PC-3 (cell line): ENCODE measurements at regions not wholly inside any gene's neighbourhood (a gene's known extent, or its start where the extent isn't known, plus 50 kb on each side); places are given as distances from the start of the nearest gene placed in this dataset.

Experiments used
- EZH2 ChIP-seq: fragments of 300-600 bp; sonication (generic); IDR thresholded peaks from one replicate; pipeline ENCODE4 v1.6.1; 2017; ENCODE audit warnings: antibody characterized with exemption, mild to moderate bottlenecking, low read length; ENCODE audit not compliant: unreplicated experiment
- EZH2phosphoT487 ChIP-seq: fragments of 300-600 bp; sonication (generic); IDR thresholded peaks from 2 replicates; pipeline ENCODE4 v1.6.1; 2018; ENCODE audit warnings: mild to moderate bottlenecking, antibody characterized with exemption, low read length, borderline replicate concordance
- TF ChIP-seq, protein P1 (sequence below): fragments of 300-600 bp; sonication (generic); conservative IDR thresholded peaks from 2 replicates; pipeline ENCODE4 v1.5.1; 2017; ENCODE audit warnings: antibody characterized with exemption, low read depth, mild to moderate bottlenecking, low read length

DNA sequence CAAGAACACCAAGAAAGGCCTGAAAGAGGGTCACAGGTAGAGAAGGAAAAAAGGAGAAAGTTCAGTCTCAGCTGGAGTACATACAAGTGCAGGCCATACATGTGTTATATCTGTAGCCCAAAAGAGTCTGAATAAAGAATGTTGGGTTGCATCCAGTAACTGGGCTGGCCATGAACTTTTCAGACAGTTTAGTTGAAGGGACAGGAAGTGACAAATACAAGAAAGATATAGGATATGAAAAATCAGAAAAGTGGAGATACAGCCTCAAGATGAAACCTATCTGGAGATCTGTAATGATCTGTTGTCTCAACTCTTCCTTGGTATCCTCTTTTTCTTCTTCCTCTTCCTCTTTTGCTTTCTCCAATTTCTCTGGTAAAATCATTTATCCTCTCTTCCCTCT is 671.7 kb downstream of the MECOM start:
- no peak for TF ChIP-seq EZH2
- TF ChIP-seq, protein P1, sequence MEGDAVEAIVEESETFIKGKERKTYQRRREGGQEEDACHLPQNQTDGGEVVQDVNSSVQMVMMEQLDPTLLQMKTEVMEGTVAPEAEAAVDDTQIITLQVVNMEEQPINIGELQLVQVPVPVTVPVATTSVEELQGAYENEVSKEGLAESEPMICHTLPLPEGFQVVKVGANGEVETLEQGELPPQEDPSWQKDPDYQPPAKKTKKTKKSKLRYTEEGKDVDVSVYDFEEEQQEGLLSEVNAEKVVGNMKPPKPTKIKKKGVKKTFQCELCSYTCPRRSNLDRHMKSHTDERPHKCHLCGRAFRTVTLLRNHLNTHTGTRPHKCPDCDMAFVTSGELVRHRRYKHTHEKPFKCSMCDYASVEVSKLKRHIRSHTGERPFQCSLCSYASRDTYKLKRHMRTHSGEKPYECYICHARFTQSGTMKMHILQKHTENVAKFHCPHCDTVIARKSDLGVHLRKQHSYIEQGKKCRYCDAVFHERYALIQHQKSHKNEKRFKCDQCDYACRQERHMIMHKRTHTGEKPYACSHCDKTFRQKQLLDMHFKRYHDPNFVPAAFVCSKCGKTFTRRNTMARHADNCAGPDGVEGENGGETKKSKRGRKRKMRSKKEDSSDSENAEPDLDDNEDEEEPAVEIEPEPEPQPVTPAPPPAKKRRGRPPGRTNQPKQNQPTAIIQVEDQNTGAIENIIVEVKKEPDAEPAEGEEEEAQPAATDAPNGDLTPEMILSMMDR, result no peak
- TF ChIP-seq EZH2phosphoT487, result no peak
